ENCODE measurements at regions not wholly inside any gene's neighbourhood (a gene's known extent, or its start where the extent isn't known, plus 50 kb on each side); places are given as distances from the start of the nearest gene placed in this dataset.
"Not testable (repeated sequence)": the region's sequence is repeated elsewhere in the genome, so short reads cannot be mapped to it uniquely, and the experiment has no call there.

GRCh38 chr6:44038543-44039065 lies 88.6 kb downstream of the MRPL14 start:
- in situ Hi-C loops (cut with MboI; ENCODE audit: low sequenced_read_pairs) = no loop called here

GRCh38 chr6:44037847-44038542 lies 89.3 kb downstream of the MRPL14 start:
- in situ Hi-C loops (cut with MboI; ENCODE audit: low sequenced_read_pairs) = no loop called here

- in situ Hi-C loops (cut with MboI; ENCODE audit: low sequenced_read_pairs) = not testable (repeated sequence)
These were observed 90.0 kb downstream of the MRPL14 start for GRCh38 chr6:44037276-44037675.

GRCh38 chr6:44036699-44037101 lies 90.6 kb downstream of the MRPL14 start:
- in situ Hi-C loops (cut with MboI; ENCODE audit: low sequenced_read_pairs) = no loop called here

- in situ Hi-C loops (cut with MboI; ENCODE audit: low sequenced_read_pairs) = no loop called here
These were observed 91.1 kb downstream of the MRPL14 start for GRCh38 chr6:44036196-44036595.

GRCh38 chr6:44035621-44036020 lies 91.6 kb downstream of the MRPL14 start:
- in situ Hi-C loops (cut with MboI; ENCODE audit: low sequenced_read_pairs) = no loop called here

GRCh38 chr6:44034931-44035345 lies 92.3 kb downstream of the MRPL14 start:
- in situ Hi-C loops (cut with MboI; ENCODE audit: low sequenced_read_pairs) = no loop called here

GRCh38 chr6:44034391-44034861 lies 92.8 kb downstream of the MRPL14 start:
- in situ Hi-C loops (cut with MboI; ENCODE audit: low sequenced_read_pairs) = no loop called here

GRCh38 chr6:44030812-44031454 lies 96.3 kb downstream of the MRPL14 start:
- in situ Hi-C loops (cut with MboI; ENCODE audit: low sequenced_read_pairs) = no loop called here

- in situ Hi-C loops (cut with MboI; ENCODE audit: low sequenced_read_pairs) = no loop called here
These were observed 97.6 kb downstream of the MRPL14 start for GRCh38 chr6:44029444-44030185.

- in situ Hi-C loops (cut with MboI; ENCODE audit: low sequenced_read_pairs) = no loop called here
These were observed 98.4 kb downstream of the MRPL14 start for GRCh38 chr6:44028789-44029310.

GRCh38 chr6:44025226-44025625 lies 102.0 kb downstream of the MRPL14 start:
- in situ Hi-C loops (cut with MboI; ENCODE audit: low sequenced_read_pairs) = no loop called here

GRCh38 chr6:44024574-44025219 lies 102.6 kb downstream of the MRPL14 start:
- in situ Hi-C loops (cut with MboI; ENCODE audit: low sequenced_read_pairs) = no loop called here

GRCh38 chr6:44023586-44024454 lies 103.4 kb downstream of the MRPL14 start:
- in situ Hi-C loops (cut with MboI; ENCODE audit: low sequenced_read_pairs) = no loop called here

GRCh38 chr6:44022671-44023352 lies 104.4 kb downstream of the MRPL14 start:
- in situ Hi-C loops (cut with MboI; ENCODE audit: low sequenced_read_pairs) = no loop called here

- in situ Hi-C loops (cut with MboI; ENCODE audit: low sequenced_read_pairs) = no loop called here
These were observed 105.0 kb downstream of the MRPL14 start for GRCh38 chr6:44022296-44022661.

GRCh38 chr6:44021589-44022295 lies 105.5 kb downstream of the MRPL14 start:
- in situ Hi-C loops (cut with MboI; ENCODE audit: low sequenced_read_pairs) = no loop called here

- in situ Hi-C loops (cut with MboI; ENCODE audit: low sequenced_read_pairs) = no loop called here
These were observed 106.4 kb downstream of the MRPL14 start for GRCh38 chr6:44020664-44021425.

All from HL-60/S4 (cell line).